Epithelial cell of proximal tubule (primary cell): ENCODE measurements at regions not wholly inside any gene's neighbourhood (a gene's known extent, or its start where the extent isn't known, plus 50 kb on each side); places are given as distances from the start of the nearest gene placed in this dataset.

Experiments
- DNase-seq: peaks from one replicate; pipeline ENCODE4 v3.0.0-alpha.2; 2011; ENCODE audit warnings: low read depth
- H3K4me3 ChIP-seq: 2 replicates; pipeline ENCODE4 v1.5.1; 2011; ENCODE audit warnings: low read depth, mild to moderate bottlenecking, low read length
- TF ChIP-seq, protein P1 (sequence below): conservative IDR thresholded peaks from 2 replicates; pipeline ENCODE4 v1.5.1; 2012; ENCODE audit warnings: low read depth, mild to moderate bottlenecking, low read length

DNA sequence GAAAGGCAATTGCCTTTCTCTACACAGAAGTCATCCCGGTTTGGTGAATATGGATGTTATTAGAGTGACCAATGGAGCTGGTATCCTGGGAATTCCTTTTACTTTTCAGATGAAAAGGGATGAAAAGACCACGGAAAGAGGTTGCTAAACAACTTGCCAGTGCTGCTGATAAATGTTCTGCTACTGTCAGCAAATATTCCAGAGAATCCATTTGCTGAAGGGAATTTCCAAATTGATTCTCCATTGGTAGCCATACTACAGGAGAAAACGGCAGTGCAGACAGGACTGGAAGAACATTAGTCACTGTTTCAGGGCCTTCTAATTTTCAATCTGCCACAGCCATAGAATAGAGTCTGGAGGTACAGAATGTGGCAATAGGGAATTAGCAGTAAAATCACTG is 451.5 kb downstream of the PCDH11X start:
- TF ChIP-seq, protein P1, sequence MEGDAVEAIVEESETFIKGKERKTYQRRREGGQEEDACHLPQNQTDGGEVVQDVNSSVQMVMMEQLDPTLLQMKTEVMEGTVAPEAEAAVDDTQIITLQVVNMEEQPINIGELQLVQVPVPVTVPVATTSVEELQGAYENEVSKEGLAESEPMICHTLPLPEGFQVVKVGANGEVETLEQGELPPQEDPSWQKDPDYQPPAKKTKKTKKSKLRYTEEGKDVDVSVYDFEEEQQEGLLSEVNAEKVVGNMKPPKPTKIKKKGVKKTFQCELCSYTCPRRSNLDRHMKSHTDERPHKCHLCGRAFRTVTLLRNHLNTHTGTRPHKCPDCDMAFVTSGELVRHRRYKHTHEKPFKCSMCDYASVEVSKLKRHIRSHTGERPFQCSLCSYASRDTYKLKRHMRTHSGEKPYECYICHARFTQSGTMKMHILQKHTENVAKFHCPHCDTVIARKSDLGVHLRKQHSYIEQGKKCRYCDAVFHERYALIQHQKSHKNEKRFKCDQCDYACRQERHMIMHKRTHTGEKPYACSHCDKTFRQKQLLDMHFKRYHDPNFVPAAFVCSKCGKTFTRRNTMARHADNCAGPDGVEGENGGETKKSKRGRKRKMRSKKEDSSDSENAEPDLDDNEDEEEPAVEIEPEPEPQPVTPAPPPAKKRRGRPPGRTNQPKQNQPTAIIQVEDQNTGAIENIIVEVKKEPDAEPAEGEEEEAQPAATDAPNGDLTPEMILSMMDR = no peak

DNA sequence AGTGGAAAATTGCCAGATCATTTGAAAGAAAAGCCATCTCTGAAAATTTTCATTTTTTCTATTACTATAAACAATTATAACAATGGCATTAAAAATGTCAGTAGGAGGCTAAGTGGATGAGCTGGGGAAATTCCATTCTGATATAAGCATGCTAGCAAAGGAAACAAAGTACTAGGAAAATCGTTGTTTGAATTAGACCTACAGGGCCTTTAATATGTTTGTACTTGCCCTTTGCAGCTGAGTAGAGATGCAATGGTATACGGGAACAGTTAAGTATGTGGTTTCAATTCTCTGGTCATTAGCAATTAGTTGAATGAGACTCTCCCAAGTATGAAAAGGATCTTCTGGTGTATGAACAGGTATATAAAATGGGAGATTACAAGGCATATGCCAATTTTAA is 452.2 kb downstream of the PCDH11X start:
- no peak overlapping the region for H3K4me3 ChIP-seq
- DNase-seq = no peak
- TF ChIP-seq, protein P1 = no peak

More for the DNA sequence above, 451.5 kb downstream of the PCDH11X start:
- no peak for DNase-seq
- H3K4me3 ChIP-seq = no peak overlapping the region

DNA sequence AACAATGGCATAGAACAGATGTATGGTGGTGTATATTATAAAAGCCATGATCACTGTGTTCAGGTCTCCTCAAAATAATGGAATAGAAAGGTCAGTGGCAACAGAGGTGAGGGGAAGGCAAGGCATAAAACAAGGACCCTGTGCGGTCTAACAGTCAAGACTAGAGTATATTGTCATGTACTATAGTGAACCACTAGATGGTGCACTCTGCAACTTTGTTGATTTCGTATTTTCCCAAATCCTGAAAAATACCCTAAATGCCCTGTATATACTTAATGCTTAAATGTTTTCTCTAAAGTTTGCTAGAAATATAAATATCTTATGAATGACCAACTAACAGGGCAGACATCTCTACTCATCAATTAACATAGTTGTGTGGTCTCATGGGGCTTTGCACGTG is 453.0 kb downstream of the PCDH11X start:
- TF ChIP-seq, protein P1 = peak; percentile 36
- DNase-seq = no peak
- no peak overlapping the region for H3K4me3 ChIP-seq

DNA sequence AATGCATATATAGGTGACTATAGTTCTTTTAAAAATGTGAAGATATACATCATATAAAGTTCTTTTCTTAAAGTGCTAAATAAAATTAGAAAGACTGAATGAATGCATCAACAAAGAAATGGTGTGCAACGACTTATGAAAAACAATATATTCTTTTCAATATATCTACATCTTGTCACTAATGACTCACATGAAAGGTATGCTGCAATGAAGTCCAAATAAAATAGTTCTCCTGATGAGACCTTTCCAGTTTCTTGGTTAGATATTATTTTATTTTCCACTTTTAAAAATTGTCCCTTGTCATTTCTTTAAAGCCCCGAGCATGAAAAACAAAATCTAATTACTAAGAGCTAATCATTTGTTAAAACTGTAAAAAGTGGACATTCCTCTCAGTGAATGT is 462.1 kb downstream of the PCDH11X start:
- DNase-seq = no peak
- no peak overlapping the region for H3K4me3 ChIP-seq
- TF ChIP-seq, protein P1 = no peak

DNA sequence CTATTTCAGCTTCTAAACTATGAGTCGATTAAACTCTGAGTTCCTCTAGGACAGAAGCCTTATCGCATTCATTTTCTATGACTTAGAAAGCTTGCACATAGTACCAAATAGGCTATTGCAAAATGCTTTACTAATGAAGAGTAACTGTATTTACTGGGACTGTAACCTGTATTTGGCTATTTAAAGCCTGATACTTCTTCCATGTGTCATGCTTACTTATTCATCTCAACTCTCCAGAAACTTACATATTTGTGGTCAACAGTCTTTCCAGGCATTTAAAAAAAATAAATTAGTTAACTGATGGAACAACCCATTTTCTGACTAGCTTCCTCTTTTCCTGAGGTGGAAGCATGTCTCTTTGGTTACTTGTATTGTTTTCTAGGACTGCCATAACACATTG is 467.9 kb downstream of the PCDH11X start:
- no peak for DNase-seq
- TF ChIP-seq, protein P1 = no peak
- H3K4me3 ChIP-seq = no peak overlapping the region

DNA sequence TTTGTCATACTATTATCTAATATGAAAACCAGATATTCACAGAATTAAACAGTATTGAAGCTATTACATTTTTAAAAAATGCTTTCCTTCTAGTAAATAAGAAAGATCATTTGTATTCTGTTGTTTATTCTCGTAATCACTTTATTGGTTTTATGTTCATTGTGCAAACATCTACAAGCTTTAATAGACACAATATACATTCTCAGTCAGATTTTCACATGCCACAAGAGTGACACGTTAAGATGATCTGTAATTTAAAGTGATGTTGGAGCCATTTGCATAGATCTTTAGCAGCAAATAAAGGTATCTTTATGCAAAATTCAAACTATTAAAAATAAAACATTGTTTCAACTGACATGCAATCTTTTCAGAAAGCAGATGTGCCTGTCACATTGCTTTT is 469.9 kb downstream of the PCDH11X start:
- DNase-seq = no peak
- H3K4me3 ChIP-seq = no peak overlapping the region
- TF ChIP-seq, protein P1 = no peak

DNA sequence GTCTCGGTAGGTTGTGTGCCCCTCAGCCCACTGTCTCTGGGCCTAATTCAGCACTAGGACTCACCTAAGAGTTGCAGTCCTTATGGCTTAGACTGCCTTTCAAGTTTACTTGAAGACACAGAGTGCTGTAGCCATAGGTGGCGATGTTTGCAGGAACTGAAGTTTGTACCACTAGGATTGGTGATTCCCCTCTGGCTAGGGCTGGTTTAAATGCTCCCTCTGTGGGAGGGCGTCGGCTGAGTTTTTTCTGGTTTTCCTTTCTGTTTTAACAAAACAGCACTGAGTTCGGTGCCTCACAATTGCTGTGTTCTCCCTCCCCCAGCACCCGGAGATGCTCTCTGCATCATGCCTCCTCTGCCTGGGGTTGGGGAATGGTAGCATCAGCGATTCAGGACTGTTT is 480.9 kb downstream of the PCDH11X start:
- TF ChIP-seq, protein P1 = no peak
- no peak for DNase-seq
- no peak overlapping the region for H3K4me3 ChIP-seq
